ENCODE measurements at regions not wholly inside any gene's neighbourhood (a gene's known extent, or its start where the extent isn't known, plus 50 kb on each side); places are given as distances from the start of the nearest gene placed in this dataset.

DNA sequence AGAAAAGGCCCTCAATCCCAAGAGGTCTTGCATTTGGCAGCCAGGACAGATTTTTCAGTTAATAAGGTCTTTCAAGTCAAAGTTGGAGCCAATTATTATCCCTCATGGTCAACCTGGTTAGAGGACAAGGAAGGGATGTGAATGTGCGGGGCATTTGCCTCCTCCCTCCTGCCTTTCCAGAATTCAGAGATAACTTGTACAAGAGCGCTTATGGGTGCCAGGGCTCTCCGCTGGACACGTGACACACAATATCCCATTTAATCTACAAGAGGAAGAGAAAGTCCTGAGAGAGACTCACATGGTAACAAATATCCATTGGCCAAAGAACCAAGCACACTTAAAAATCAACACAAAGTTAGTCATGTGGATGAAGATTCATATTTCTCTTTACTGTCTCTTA lies 78.5 kb upstream of the ST8SIA2 start:
- no peak for TF ChIP-seq POLR2A (IDR thresholded peaks at IDR 0.05; ENCODE audit: low read depth, low read length)
- TF ChIP-seq POLR2AphosphoS5 (IDR thresholded peaks at IDR 0.05; ENCODE audit: low read depth, low read length), result no peak
- TF ChIP-seq TAF1 (IDR thresholded peaks at IDR 0.05; ENCODE audit: low read depth, low read length), result no peak
